Left cardiac atrium (tissue), 4 donors: ENCODE measurements at regions not wholly inside any gene's neighbourhood (a gene's known extent, or its start where the extent isn't known, plus 50 kb on each side); places are given as distances from the start of the nearest gene placed in this dataset.
A peak's percentile ranks its signal among the peaks of the same experiment; 100 is the strongest.

Source experiments
- ATAC-seq, 2 donors: fragments of 200-7000 bp; cut with Tn5 transposase; one replicate each; pipeline ENCODE4 v1.9.1; 2020; ENCODE audit warnings: mild to moderate bottlenecking in 2 of 2, moderate library complexity in 2 of 2
- DNase-seq: peaks from one replicate; pipeline ENCODE4 v3.0.0-alpha.2; 2020
- intact Hi-C, 2 donors: fragments of 100-400 bp; cut with DNase I; formaldehyde crosslinking; loops; one replicate each; pipeline versions ENCODE4 v1.14.1 to v1.15.1; 2022 to 2023
- donor health status: DM: no; HTN: yes; CAD: no.
- donor health status: DM: no; HTN: yes; CAD: no; lungs with severe emphysema.
- donor health status: DM: yes; HTN: yes; CAD: no.
- donor health status: Dilated cardiomyopathy.

DNA sequence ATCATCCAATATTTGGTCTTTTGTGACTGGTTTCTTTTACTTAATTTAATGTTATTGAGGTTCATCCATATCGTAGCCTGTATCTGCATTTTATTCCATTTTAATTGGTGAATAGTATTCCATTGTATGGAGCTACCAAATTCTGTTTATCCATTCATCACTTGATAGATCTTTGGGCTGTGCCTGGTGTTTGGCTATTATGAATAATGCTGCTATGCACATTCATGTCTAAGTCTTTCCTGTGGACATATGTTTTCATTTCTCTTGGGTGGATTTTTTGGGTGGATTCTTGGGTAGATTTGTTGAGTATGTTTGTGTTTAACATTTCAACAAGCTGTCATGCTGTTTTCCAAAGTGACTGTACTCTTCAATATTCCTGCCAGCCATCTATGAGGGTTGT is 52.5 kb upstream of the NEDD4L start:
- DNase-seq: no peak
- ATAC-seq: no peak
- intact Hi-C loops: no loop called here

DNA sequence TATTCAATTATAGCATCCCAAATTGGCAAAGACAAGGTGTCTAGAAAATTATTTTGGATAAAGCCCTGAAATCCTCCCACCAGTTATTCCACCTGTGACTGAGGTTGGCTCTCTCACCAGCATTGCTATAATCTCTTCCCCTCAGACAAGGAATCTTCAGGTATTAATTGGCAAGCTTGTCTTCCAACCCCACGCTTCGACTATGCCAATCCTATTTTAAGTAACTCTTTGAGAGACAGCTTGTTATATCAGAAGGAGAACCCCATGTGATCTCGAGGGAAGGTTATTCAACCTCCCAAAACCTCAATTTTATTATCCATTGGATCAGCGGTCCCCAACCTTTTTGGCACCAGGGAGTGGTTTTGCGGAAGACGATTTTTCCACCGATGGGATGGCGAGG is 54.5 kb upstream of the NEDD4L start:
- no peak for DNase-seq
- no peak for ATAC-seq
- intact Hi-C loops: no loop called here

DNA sequence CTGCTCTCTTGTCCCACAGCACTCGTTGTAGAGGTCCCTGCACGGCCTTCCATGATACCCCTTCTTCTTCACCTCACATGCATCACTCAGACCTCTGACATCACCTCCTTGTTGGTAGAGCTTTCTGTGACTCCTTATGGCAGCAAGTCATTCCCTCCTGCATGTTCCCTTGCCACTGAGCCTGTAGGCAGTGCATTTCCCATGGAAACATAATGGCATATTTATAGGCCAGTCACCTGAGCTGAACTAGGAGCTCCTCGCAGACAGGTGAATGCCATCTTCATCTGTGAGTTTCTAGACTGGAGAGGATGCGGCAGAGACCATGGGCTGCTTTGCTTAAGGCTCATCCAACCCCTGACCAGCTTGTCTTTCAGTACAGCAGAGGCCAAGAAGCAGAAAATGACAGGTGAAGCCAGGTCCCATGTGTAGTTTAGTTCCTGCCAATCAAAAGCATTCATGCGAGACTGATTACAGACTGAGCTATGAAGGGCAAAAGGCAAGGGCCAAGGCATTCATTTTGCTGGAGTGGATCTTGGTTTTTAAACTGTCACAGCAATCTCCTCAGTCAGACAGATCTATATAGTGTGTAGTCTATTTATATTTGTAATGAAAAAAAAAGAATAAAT is 59.4 kb upstream of the NEDD4L start:
- DNase-seq: no peak
- intact Hi-C loops: no loop called here
- no peak for ATAC-seq

DNA sequence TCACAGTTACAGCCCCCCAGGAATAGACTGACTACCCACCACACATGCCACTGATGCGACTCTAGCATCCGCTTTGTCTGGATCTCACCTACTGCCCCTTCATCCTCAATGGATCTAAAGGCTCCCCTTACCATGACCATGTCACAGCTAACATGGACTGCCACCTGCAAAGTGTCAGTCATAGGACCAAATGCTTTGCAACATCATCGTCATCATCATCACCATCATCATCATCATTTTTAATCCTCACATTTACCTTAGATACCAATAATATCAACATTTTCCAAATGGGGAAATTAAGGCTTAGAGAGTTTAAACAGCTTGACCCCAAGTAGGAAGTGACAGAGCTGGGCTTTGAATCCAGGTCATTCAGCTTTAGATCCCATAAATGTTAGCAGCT is 60.1 kb upstream of the NEDD4L start:
- no peak for ATAC-seq
- DNase-seq: no peak
- intact Hi-C loops: no loop called here

DNA sequence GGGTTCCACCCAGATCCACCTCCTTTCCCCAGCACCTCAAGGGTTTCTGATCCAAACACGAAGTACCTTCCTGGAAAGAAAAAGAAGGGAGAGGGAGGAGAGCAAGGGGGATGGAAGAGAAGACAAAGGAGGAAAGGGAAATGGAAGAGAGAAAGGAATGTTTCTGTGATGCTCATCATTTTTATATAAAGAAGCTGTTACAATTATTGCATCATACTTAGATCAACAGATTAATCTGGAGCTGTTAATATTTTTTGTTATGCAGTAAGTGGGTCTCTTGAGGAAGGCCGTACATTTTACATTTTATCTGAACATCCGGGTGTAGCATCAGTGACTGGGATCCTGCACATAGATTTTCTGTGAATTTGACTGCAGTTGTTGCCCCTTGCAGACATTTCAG is 60.6 kb upstream of the NEDD4L start:
- intact Hi-C loops: no loop called here
- DNase-seq (no peak), ATAC-seq (no peak)

DNA sequence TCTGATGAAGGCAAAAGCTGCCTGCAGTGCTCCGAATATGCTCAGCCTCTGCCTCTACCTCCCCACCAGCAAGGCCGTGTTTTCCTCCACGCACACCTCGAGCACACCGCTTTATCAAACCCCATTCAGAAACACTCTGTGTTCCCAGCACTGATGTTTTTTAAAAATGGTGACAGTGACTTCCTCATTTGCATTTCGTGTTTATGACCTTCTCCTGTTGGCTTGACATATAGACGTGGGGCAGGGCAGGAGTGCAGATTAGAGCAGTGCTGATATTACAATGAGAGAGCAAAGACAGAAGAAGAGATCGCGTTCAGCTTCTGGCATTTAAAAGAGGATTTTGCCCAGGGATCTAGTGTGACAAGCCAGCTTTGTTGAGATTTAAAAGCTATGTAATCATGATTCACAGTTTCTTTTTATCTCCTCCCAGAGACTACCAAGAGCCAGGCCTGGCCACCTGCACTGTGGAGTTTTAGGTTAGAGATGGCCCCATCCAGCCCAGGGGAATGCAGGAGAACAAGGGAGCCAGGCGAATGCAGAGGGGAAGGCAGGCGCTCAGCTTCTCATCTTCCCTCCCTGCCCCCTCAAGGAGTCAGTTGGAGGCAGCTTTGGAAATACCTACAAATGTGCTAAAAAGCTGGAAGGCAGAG is 61.5 kb upstream of the NEDD4L start:
- intact Hi-C loops: no loop called here
- ATAC-seq (no peak), DNase-seq (no peak)

DNA sequence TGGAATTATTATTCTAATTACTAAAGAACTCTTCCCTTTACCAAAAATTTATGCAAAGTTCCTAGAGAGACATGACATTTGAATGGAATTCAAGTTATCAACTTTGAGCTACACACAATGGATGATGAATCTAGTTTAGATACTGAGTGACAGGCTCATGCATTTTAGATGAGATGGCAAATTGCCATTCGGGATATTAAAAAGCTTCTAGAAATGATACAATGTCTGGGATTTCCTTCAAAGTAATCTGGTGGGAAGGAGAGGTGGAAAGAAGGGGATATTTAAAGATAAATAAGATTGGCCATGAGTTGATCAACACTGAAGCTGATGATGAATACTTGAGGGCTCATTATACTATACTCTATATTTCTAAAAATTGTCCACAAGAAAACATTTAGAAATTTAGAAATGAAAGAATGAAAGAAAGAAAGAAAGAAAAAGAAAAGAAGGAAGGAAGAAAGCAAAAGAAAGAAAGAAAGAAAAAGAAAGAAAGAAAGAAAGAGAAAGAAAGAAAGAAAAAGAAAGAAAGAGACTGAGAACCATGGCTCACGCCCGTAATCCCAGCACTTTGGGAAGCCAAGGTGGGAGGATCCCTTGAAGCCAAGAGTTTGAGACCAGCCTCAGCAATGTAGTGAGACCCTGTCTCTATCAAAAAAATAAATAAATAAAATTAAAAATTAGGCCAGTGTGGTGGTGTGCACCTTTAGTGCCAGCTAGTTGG is 62.6 kb upstream of the NEDD4L start:
- intact Hi-C loops: no loop called here
- no peak for DNase-seq
- no peak for ATAC-seq

DNA sequence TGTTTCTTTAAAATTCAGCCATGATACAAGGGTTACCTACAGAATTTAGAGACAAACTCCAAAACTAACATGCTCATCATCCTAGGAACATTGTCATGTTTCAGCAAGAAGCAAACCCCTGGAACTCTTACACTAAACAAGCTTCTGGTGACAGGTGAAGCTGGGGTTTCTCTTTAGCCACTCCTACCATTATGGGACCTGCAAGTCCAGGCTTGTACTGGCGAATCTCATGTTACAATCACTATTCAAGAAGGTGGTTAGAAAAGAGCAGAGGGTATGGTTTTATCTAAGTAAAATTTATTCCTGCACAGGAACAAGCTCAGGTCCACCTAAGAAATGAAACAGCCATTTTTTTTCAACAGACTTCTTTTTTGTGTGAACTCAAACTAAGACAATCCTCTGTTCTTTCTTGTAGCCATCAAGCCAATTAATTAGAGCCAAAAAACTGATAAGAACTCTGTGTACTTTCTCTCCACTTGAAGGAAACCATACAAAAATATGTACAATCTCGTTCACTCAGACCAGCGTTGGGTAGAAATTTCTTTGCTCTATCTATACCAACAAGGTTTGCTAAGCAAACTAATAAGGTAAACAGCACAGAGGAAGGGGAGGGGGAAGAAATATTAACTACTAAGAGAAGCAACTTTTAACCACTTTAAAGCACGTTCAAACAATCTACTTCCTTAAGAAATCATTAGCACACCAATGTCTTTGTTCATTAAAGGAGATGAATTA is 63.3 kb upstream of the NEDD4L start:
- intact Hi-C loops: no loop called here
- DNase-seq: no peak
- no peak for ATAC-seq

DNA sequence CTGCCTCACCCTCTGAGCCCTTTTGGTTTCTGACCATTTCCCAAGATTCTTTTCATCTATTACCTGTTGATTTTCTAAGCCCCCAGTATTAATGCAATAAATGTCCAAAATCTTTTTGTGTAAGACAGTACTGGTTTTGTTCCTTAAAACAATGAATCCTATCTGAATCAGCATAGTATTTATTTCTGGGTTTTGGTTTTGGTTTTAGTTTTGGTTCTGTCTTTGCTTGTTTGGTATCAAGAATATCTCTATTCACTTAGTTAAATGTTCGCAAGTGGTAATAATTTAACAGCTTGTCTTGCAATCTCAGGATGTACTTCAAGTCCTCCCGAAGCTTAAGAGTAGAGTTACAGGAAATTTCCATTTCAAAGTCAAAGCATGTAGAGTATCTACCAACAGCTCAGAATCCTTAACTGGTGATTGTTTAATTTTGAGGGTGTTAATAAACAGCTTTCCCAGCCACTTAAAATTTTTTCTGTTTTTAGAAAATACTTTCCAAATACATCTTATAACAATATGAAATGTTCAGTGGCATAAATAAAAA is 67.7 kb upstream of the NEDD4L start:
- DNase-seq: no peak
- intact Hi-C loops: no loop called here
- ATAC-seq: no peak

DNA sequence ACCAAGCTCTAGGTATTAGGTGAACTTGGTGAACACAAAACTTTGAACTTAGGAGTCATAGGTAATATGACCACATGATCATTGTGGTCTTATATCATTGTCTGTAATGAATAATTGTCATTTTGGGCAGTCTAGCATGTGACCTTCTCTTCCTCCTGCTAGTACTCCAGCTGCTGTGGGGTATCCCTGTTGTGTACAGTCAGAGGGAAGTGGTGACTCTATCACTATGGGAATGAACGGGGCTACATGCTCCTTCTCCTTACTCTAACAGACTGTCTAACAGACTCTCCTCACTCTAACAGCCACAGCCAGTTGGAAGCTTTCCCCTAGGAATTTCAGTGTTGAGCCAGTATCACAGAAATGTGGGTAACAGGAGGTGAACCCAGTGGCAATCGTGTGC is 68.2 kb upstream of the NEDD4L start:
- intact Hi-C loops: no loop called here
- ATAC-seq: peak in 1 of 2 donors; percentile 41
- DNase-seq: no peak

DNA sequence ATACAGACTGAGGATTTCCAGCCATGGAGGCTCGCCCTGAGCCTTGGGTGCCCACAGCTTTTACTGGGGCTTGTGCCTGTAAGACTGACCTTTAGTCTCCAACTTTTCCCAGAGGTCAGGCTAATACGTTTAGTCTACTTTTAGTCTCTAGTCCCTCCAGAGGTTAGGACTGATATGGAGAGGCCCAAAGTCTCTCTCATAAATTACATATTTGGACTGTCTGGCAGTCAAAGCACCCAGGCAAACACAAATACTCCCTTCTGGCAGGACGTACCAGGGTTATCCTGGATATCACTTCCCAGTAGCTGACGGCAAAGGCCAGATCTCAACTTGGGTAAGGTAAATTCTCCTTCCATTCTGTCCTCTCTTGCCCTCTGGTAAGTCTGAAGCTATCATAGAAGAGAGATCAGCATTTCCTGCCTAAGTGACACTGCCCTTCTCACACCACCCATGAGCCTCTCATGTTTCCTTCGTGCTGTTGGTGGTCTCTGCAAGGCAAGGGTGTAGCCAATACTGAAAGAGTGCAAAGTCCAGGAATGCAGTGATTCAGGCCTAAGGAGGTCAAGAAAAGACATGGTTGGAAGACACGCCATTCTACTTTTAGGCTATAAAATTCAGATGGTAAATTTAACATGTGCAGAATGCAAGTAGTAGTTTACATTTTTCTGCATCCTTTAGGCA is 69.3 kb upstream of the NEDD4L start:
- ATAC-seq (no peak), DNase-seq (no peak)
- intact Hi-C loops: no loop called here

DNA sequence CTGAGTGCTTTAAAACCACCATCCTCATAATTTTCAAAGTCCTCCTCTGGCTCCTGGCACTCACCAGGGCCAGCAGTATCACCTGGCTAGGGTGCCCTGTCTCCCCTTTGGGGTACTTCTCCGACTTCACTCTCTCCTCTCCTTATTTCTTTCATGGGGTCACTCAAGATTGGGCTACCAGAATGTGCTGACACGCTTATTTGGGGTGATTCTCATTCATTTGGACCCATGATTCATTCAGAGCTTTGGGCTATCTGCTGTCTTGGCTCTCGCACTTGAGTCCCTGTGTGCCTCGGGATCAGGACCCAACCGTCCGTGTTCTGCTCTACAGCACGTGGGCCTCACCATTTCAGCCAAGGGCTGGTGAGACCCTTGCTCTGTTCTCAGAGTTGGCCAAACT is 70.1 kb upstream of the NEDD4L start:
- intact Hi-C loops: no loop called here
- DNase-seq: no peak
- no peak for ATAC-seq

DNA sequence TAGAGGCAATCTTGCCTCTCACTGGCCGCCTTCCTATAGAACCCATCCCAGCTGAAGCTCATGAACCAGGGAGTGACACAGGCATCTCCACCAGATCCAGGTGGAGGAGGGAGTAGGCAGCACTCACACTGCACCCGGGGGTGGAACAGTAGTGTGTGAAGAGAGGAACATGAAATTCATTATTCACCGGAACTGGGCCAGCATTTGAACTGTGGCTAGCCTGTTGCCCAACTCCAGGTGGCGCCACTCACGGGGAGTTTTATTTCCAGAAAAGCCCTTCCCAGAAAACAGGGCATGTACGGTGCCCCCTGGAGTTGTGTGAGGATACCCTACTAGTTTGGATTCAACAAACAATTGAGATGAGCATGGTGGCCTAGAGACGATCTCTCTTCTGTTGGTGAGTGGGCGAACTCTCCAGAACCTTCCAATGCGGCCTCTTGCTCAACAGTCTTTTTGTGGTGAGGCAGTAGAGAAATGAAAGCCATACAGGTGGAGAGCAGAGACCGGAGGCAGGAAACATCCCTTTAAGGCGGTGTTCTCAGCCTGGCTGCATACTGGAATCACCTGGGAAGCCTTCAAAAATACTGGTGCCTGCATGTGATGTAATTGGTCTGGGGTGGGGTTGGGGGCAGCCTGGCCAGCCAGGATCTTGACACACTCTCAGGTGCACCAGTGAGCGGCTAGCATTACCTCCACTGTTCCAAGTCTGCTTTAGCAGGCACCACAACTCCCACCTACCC is 73.5 kb upstream of the NEDD4L start:
- ATAC-seq (no peak), DNase-seq (no peak)
- intact Hi-C loops: no loop called here

DNA sequence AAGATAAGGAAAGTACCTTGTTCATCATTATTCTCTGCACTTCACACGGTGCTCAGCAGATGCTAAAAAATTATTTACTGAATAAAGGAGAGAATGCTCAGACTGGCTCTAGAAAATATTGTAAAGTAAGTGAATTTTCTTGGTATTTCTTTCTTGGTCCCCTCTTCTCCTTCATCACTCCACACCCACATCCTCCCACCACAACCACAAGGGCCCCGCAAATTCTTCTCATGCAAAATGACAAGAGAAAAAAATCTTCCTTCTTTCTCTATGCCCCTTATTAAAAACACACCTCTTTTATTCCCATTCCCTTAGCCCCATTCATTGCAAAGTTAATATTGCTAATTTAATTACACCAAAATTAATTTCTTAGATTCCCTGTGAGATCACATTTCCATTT is 74.2 kb upstream of the NEDD4L start:
- DNase-seq (no peak), ATAC-seq (no peak)
- intact Hi-C loops: no loop called here

DNA sequence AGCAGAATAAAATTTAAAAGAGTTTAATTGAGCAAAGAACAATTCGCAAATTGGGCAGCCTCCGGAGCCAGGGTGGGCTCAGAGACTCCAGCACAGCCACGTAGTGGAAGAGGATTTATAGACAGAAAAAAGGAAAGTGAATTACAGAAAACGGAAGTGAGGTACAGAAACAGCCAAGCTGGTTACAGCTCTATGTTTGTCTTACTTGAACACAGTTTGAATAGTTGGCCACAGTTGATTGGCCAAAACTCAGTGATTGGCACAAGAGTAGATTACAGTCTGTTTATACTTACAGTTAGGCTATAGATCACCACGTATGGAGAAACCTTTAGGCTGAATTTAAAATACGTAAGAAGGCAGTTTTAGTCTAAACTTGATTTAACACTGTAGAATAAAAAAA is 78.8 kb upstream of the NEDD4L start:
- intact Hi-C loops: no loop called here
- no peak for DNase-seq
- ATAC-seq: no peak

DNA sequence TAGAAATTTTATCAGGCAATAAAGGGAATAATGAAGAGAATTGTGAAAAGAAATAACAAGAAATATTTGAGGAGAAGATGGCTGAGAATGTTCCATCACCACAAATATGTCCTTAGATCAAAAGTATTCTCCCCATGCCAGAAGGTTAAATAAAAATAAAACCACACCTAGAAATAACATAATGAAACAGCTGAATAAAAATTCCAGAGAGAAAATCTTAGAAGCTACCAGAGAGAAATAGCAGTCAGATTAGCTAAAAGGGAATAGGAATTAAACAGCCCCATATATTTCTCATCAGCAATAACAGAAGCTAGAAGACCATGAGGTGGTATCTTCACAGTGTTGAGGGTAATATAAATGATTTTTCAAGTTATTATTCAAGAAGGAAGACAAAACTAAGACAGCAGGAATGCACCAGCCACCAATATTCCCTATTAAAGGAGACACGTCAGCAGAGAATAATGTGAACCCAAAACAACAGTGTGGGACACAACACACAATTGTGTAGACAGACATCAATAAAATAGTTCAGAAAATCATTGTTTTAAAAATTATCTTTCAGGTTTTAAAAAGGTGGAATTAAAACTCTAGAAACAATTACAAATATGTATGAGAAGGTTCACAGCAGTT is 82.0 kb upstream of the NEDD4L start:
- ATAC-seq (no peak), DNase-seq (no peak)
- intact Hi-C loops: no loop called here

DNA sequence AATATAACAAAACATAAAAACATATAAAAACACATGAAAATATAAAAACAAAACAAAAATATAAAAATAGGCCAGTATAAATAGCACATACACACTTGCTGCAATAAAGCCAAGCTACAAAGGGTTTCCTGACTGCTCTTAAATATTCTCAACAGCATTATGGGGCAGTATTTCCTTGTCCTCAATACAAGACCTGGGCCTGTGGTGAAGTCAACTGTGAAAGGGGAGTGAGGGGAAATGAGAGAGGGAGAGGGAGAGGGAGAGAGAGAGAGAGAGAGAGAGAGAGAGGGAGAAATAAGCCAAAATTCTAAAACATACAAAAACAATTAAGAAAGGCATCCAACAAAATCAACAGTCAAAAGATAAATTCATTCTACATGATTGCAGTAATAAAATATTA is 82.6 kb upstream of the NEDD4L start:
- ATAC-seq (no peak), DNase-seq (no peak)
- intact Hi-C loops: no loop called here

DNA sequence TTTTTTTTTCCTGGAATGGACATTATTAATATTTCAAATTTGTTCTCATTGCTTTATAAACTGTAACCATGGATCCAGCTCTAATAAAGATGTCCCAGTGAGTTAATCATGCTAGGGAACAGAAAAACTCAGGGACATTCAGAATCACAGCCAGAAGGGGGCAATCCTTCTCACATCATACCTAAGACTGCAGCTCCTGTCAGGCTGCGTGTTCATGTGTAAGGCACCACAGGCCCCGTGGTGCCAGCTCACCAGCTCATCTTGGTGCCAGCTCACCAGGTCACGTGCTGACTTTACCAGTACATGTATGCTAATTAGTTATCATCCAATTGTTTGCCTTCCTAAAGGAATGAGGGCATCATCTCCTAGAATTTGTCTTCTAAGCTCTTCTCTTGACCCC is 84.7 kb upstream of the NEDD4L start:
- peak in 1 of 2 donors; percentile 59 for ATAC-seq
- DNase-seq: no peak
- intact Hi-C loops: no loop called here
